ENCODE measurements at regions not wholly inside any gene's neighbourhood (a gene's known extent, or its start where the extent isn't known, plus 50 kb on each side); places are given as distances from the start of the nearest gene placed in this dataset.

- DNase-seq (ENCODE audit: insufficient read length, low spot score), result no peak
- no peak for TF ChIP-seq CTCF (IDR thresholded peaks at IDR 0.05; ENCODE audit: insufficient read depth, missing control alignments)
- no peak for FAIRE-seq
Observed at GRCh38 chr18:67268530-67268929, 248.0 kb downstream of the DSEL start.

GRCh38 chr18:67266246-67267237 lies 250.0 kb downstream of the DSEL start:
- TF ChIP-seq CTCF (IDR thresholded peaks at IDR 0.05; ENCODE audit: insufficient read depth, missing control alignments), result no peak
- DNase-seq (ENCODE audit: insufficient read length, low spot score) (no peak), FAIRE-seq (peak; percentile 99)

GRCh38 chr18:67265464-67266245 lies 250.9 kb downstream of the DSEL start:
- no peak for DNase-seq (ENCODE audit: insufficient read length, low spot score)
- no peak for FAIRE-seq
- no peak for TF ChIP-seq CTCF (IDR thresholded peaks at IDR 0.05; ENCODE audit: insufficient read depth, missing control alignments)

GRCh38 chr18:67261931-67262552 lies 254.5 kb downstream of the DSEL start:
- no peak for TF ChIP-seq CTCF (IDR thresholded peaks at IDR 0.05; ENCODE audit: insufficient read depth, missing control alignments)
- DNase-seq (ENCODE audit: insufficient read length, low spot score) (no peak), FAIRE-seq (no peak)

GRCh38 chr18:67260841-67261240 lies 255.7 kb downstream of the DSEL start:
- DNase-seq (ENCODE audit: insufficient read length, low spot score) (no peak), FAIRE-seq (peak; percentile 84)
- no peak for TF ChIP-seq CTCF (IDR thresholded peaks at IDR 0.05; ENCODE audit: insufficient read depth, missing control alignments)

GRCh38 chr18:67250776-67251424 lies 265.6 kb downstream of the DSEL start:
- no peak for TF ChIP-seq CTCF (IDR thresholded peaks at IDR 0.05; ENCODE audit: insufficient read depth, missing control alignments)
- DNase-seq (ENCODE audit: insufficient read length, low spot score) (no peak), FAIRE-seq (peak; percentile 98)

Measured in D721Med (cell line).